Smooth muscle cell (in vitro differentiated cells): ENCODE measurements at regions not wholly inside any gene's neighbourhood (a gene's known extent, or its start where the extent isn't known, plus 50 kb on each side); places are given as distances from the start of the nearest gene placed in this dataset.
A peak's percentile ranks its signal among the peaks of the same experiment; 100 is the strongest.

Experiments used
- DNase-seq: peaks from one replicate; lab custom pipeline; 2025; ENCODE audit not compliant: unreplicated experiment; lab: John Stamatoyannopoulos, UW
- H2AFZ ChIP-seq: fragments of 200-600 bp; sonication (generic); 2 replicates; pipeline ENCODE4 v1.6.0; 2016; ENCODE audit warnings: antibody characterized with exemption, low read depth, mild to moderate bottlenecking
- H3F3A ChIP-seq: fragments of 200-600 bp; sonication (generic); 2 replicates; pipeline ENCODE4 v1.6.0; 2017; ENCODE audit warnings: antibody characterized with exemption, low read depth
- H3K27ac ChIP-seq: fragments of 200-600 bp; sonication (generic); 2 replicates; pipeline ENCODE4 v1.5.1; 2016; ENCODE audit warnings: low read depth, mild to moderate bottlenecking
- H3K27me3 ChIP-seq: fragments of 200-600 bp; sonication (generic); 2 replicates; pipeline ENCODE4 v1.6.1; 2016; ENCODE audit warnings: low read depth, mild to moderate bottlenecking
- H3K36me3 ChIP-seq: fragments of 200-600 bp; sonication (generic); 2 replicates; pipeline ENCODE4 v1.5.1; 2016; ENCODE audit warnings: low read depth
- H3K4me1 ChIP-seq: fragments of 200-600 bp; sonication (generic); 2 replicates; pipeline ENCODE4 v1.5.1; 2016; ENCODE audit warnings: low read depth
- H3K4me2 ChIP-seq: fragments of 200-600 bp; sonication (generic); 2 replicates; pipeline ENCODE4 v1.6.0; 2016; ENCODE audit warnings: mild to moderate bottlenecking
- H3K4me3 ChIP-seq: fragments of 200-600 bp; sonication (generic); 2 replicates; pipeline ENCODE4 v1.5.1; 2016; ENCODE audit warnings: mild to moderate bottlenecking
- H3K79me2 ChIP-seq: fragments of 200-600 bp; sonication (generic); 2 replicates; pipeline ENCODE4 v1.6.0; 2016; ENCODE audit warnings: low read depth, mild to moderate bottlenecking
- H3K9ac ChIP-seq: fragments of 200-600 bp; sonication (generic); 2 replicates; pipeline ENCODE4 v1.6.0; 2016; ENCODE audit warnings: low read depth
- H3K9me3 ChIP-seq: fragments of 200-600 bp; sonication (generic); replicated peaks from 2 replicates; pipeline ENCODE4 v1.5.1; 2016; ENCODE audit warnings: low read depth
- H4K20me1 ChIP-seq: fragments of 200-600 bp; sonication (generic); 2 replicates; pipeline ENCODE4 v1.6.0; 2016; ENCODE audit warnings: low read depth
- CTCF ChIP-seq: fragments of 200-600 bp; sonication (generic); IDR thresholded peaks from 2 replicates; pipeline ENCODE4 v1.5.1; 2017; ENCODE audit warnings: borderline replicate concordance, mild to moderate bottlenecking, antibody characterized with exemption; ENCODE audit not compliant: insufficient read depth, poor library complexity, severe bottlenecking
- WGBS: methylation state at CpG from one replicate; pipeline ENCODE4 v1.1.7; 2016; ENCODE audit warnings: low lambda C conversion rate; 5-methylcytosine and 5-hydroxymethylcytosine counted together

DNA sequence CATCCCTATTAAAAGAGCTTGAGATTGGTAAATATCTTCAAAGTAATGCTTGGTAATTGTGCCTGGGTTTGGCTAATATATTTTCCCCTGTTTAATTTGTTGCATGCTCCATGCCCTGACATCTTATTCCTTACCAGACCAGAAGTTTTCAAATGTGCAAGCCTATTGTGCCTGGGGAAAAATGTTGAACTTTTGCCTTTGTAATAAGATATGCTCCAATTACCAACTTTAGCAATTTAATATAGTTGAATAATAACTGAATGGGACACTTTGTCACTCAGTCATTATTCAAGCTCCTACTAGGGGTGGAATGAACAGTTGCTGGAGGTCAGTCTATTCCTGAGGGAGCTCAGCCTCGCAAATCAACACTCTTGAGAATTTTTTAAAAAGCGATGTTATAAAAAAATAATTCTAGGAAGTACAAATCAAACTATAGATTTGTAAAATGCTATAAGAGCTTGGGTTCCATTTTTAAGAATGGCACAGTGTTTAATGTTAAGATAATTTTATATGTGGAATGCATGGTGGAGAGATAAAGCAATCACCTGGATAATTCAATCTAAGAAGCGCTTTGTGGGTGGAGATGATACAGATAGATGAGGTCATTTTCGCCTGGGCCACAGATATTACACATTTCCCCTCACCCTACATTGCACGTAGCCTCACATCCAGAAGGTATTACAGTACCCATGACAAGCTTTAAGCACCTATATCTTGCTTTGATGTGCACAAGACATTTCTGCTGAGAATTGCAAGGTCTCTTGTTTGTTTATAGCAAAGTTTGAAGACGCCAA is 231.8 kb downstream of the PIK3R1 start:
- Histone ChIP-seq H3K9me3 (no peaks in the 10 kb centered on the region), H3K4me1 (peaks cover 3% of the 10 kb centered on the region), H3K27me3 (no peaks in the 10 kb centered on the region), H3K27ac (no peak overlapping the region), H3K4me2 (no peak overlapping the region), H3K4me3 (no peak overlapping the region), H3F3A (no peaks in the 10 kb centered on the region), H3K36me3 (no peaks in the 10 kb centered on the region), H3K79me2 (no peaks in the 10 kb centered on the region), H3K9ac (no peak overlapping the region), H4K20me1 (no peaks in the 10 kb centered on the region), H2AFZ (no peak overlapping the region)
- 92% methylated on average over 6 of the region's 6 CpGs for WGBS
- DNase-seq: no peak
- no peak for TF ChIP-seq CTCF

GRCh38 chr5:68449380-68449779 is 233.8 kb downstream of the PIK3R1 start:
- no peak for DNase-seq
- Histone ChIP-seq H3K36me3 (no peaks in the 10 kb centered on the region), H3K79me2 (no peaks in the 10 kb centered on the region), H3K27me3 (no peaks in the 10 kb centered on the region), H3K27ac (no peak overlapping the region), H3K9ac (no peak overlapping the region), H4K20me1 (no peaks in the 10 kb centered on the region), H3K4me2 (no peak overlapping the region), H3K4me3 (no peak overlapping the region), H2AFZ (no peak overlapping the region), H3K4me1 (peaks cover under 1% of the 10 kb centered on the region), H3F3A (no peaks in the 10 kb centered on the region), H3K9me3 (no peaks in the 10 kb centered on the region)
- TF ChIP-seq CTCF: no peak
- WGBS: 95% methylated on average over 3 of the region's 3 CpGs

DNA sequence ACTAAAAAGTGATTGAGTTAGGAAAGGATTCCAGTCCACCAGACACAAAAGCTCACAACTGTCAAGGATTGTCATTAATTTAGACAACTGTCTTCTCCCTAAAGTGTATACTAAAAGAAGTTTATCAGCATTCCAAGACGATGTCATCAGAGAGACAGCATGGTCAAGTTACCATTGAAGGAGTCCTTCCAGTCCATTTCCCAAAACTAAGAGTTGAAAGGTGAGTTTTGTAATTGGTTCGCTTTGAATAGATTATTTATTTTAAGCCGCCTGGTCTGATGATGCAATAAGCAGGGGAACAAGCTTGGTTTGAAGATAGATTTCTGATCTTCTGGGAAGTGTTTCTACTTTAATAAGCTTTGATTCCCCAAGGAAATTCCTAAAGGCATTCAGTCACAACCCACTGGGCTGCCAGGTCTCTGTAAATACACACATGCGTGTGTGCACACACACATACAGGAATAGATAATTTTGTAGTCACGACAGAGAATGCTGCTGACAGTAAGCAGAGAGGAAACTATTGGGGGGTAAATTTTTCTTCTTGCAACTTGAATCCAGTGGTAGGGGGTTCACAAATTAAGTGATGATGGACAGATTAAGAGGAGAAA is 234.8 kb downstream of the PIK3R1 start:
- H3K36me3 ChIP-seq: no peaks in the 10 kb centered on the region
- H3K4me2 ChIP-seq: no peak overlapping the region
- H3F3A ChIP-seq: no peaks in the 10 kb centered on the region
- H3K27me3 ChIP-seq: no peaks in the 10 kb centered on the region
- H3K79me2 ChIP-seq: no peaks in the 10 kb centered on the region
- no peak for TF ChIP-seq CTCF
- no peak overlapping the region for H2AFZ ChIP-seq
- H3K4me1 ChIP-seq: no peaks in the 10 kb centered on the region
- no peak overlapping the region for H3K4me3 ChIP-seq
- no peak for DNase-seq
- peak overlapping the region; percentile 47 for H3K27ac ChIP-seq
- H4K20me1 ChIP-seq: no peaks in the 10 kb centered on the region
- H3K9me3 ChIP-seq: no peaks in the 10 kb centered on the region
- no peak overlapping the region for H3K9ac ChIP-seq
- WGBS: 63% methylated on average over 5 of the region's 5 CpGs
